ENCODE measurements at regions not wholly inside any gene's neighbourhood (a gene's known extent, or its start where the extent isn't known, plus 50 kb on each side); places are given as distances from the start of the nearest gene placed in this dataset.
"Not testable (repeated sequence)": the region's sequence is repeated elsewhere in the genome, so short reads cannot be mapped to it uniquely, and the experiment has no call there.

DNA sequence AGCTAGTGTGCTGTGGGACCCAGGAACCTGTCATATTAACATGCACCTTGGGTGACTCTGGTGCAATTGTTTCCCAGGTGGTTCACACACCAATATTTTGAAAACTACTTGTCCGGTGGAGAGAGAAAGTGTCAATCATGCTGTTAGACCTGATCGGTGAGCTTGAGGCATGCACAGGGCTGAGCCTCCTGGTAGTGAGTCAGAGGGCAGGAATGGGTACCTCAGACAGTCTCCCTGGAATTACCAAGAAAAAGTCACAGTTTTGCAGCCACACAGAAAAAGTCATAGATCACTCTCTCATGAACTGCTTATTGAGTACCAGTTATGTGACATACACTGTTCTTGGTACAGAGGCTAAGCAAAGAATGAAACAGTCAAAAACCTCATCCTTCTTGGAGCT lies 140.1 kb upstream of the NFIA start:
- H3K4me3 ChIP-seq (replicated peaks; ENCODE audit: low read depth, low read length) = no peak overlapping the region
- no peak for DNase-seq (ENCODE audit: extremely low read depth, low read depth)
- TF ChIP-seq CTCF (IDR thresholded peaks at IDR 0.05; ENCODE audit: low read depth, low read length, missing control alignments) = no peak

DNA sequence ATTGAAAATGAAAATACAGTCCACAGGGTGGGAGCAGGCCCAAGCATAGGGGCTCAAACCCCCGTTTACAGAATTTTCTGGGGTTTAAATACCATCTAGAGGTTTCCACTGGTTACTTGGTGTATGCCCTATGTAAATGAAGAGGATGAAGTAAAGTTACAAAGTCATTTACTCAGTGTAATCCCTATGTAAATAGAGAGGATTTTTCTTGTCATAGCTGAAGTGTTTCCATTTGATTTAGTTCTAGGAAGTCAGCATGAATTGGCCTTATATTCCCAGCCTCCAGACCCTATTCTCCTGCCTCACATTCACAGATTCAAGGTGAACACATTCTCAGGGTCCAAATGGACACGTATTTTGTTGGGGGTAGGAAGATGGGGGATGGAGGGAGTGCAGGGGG lies 141.7 kb upstream of the NFIA start:
- not testable (repeated sequence) for H3K4me3 ChIP-seq (replicated peaks; ENCODE audit: low read depth, low read length); DNase-seq (ENCODE audit: extremely low read depth, low read depth)

- DNase-seq (ENCODE audit: extremely low read depth, low read depth) = no peak
- no peak overlapping the region for H3K4me3 ChIP-seq (replicated peaks; ENCODE audit: low read depth, low read length)
- TF ChIP-seq CTCF (IDR thresholded peaks at IDR 0.05; ENCODE audit: low read depth, low read length, missing control alignments) = no peak
Measured at GRCh38 chr1:60937720-60938119, 144.6 kb upstream of the NFIA start.

GRCh38 chr1:60936591-60937342 lies 145.6 kb upstream of the NFIA start:
- H3K4me3 ChIP-seq (replicated peaks; ENCODE audit: low read depth, low read length) = no peak overlapping the region
- no peak for DNase-seq (ENCODE audit: extremely low read depth, low read depth)
- no peak for TF ChIP-seq CTCF (IDR thresholded peaks at IDR 0.05; ENCODE audit: low read depth, low read length, missing control alignments)

- H3K4me3 ChIP-seq (replicated peaks; ENCODE audit: low read depth, low read length) = no peak overlapping the region
- no peak for DNase-seq (ENCODE audit: extremely low read depth, low read depth)
- TF ChIP-seq CTCF (IDR thresholded peaks at IDR 0.05; ENCODE audit: low read depth, low read length, missing control alignments) = no peak
Measured at GRCh38 chr1:60936163-60936562, 146.2 kb upstream of the NFIA start.

DNA sequence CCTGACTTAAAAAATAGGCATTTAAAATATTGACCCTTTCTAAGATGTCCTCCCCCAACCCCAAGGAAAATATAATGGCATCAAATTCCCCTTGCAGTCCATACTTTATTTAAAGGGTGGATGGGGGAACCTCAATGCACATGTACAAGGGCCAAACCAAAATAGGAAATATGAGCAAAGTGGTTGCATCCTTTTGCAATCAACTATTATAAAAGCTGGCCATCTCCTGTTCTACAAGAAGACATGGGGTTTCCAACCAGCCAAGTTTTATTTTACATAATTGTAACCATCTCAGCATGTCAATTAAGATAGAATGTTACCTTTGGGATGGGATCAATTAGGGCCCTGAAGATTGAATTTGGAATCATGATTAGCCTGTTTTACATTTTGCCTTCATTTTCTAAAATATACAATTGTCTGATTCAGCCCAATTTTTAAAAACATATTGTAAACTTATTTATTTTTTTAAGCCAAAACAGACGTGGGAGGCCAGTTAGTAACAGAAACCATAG lies 146.7 kb upstream of the NFIA start:
- no peak overlapping the region for H3K4me3 ChIP-seq (replicated peaks; ENCODE audit: low read depth, low read length)
- TF ChIP-seq CTCF (IDR thresholded peaks at IDR 0.05; ENCODE audit: low read depth, low read length, missing control alignments) = no peak
- no peak for DNase-seq (ENCODE audit: extremely low read depth, low read depth)

DNA sequence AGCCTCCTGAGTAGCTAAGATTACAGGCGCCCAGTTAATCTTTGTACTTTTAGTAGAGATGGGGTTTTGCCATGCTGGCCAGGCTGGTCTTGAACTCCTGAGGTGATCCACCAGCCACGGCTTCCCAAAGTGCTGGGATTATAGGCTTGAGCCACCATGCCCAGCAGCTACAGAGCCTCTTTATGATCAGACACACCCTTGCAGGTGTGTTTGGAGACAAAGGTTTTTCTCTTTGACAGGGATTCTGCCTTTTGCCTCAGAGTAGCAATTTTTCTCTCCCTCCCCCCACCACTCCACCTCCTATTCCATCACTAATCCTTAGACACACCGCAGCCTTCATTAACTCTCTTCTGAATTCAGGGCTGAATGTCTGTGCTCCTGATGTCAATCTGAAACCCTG lies 152.2 kb upstream of the NFIA start:
- no peak for DNase-seq (ENCODE audit: extremely low read depth, low read depth)
- TF ChIP-seq CTCF (IDR thresholded peaks at IDR 0.05; ENCODE audit: low read depth, low read length, missing control alignments) = no peak
- no peak overlapping the region for H3K4me3 ChIP-seq (replicated peaks; ENCODE audit: low read depth, low read length)

Data from HFF-Myc (cell line).